DOHH2 (cell line): ENCODE measurements at regions not wholly inside any gene's neighbourhood (a gene's known extent, or its start where the extent isn't known, plus 50 kb on each side); places are given as distances from the start of the nearest gene placed in this dataset.
"Not testable (repeated sequence)": the region's sequence is repeated elsewhere in the genome, so short reads cannot be mapped to it uniquely, and the experiment has no call there.

ENCODE experiments used
- H3F3A ChIP-seq: fragments of 200-600 bp; sonication (generic), shearing (Covaris generic); 2 replicates; pipeline ENCODE4 v1.6.0; 2016; ENCODE audit warnings: antibody characterized with exemption, mild to moderate bottlenecking; ENCODE audit not compliant: control insufficient read depth, insufficient read depth
- H3K27ac ChIP-seq: fragments of 200-600 bp; sonication (generic); 2 replicates; pipeline ENCODE4 v1.5.1; 2014; ENCODE audit warnings: low read depth, mild to moderate bottlenecking, low read length, moderate library complexity
- H3K27me3 ChIP-seq: fragments of 200-600 bp; sonication (generic); 2 replicates; pipeline ENCODE4 v1.6.1; 2014; ENCODE audit warnings: mild to moderate bottlenecking, low read length, mixed read lengths; ENCODE audit not compliant: control insufficient read depth
- H3K36me3 ChIP-seq: fragments of 200-600 bp; sonication (generic); 2 replicates; pipeline ENCODE4 v1.6.1; 2014; ENCODE audit warnings: mild to moderate bottlenecking, low read length, moderate library complexity, mixed read lengths; ENCODE audit not compliant: control insufficient read depth
- H3K4me1 ChIP-seq: fragments of 200-600 bp; sonication (generic); 2 replicates; pipeline ENCODE4 v1.6.1; 2014; ENCODE audit warnings: mild to moderate bottlenecking, low read length, mixed read lengths; ENCODE audit not compliant: control insufficient read depth
- H3K4me2 ChIP-seq: fragments of 200-600 bp; sonication (generic); 2 replicates; pipeline ENCODE4 v1.6.0; 2014; ENCODE audit warnings: mild to moderate bottlenecking, low read length, moderate library complexity
- H3K4me3 ChIP-seq: fragments of 200-600 bp; sonication (generic); 2 replicates; pipeline ENCODE4 v1.5.1; 2014; ENCODE audit warnings: mild to moderate bottlenecking, low read length, mixed read lengths
- H3K79me2 ChIP-seq: fragments of 200-600 bp; sonication (generic); 2 replicates; pipeline ENCODE4 v1.6.1; 2014; ENCODE audit warnings: mild to moderate bottlenecking, low read length, mixed read lengths; ENCODE audit not compliant: control insufficient read depth
- H3K9me2 ChIP-seq: fragments of 200-600 bp; sonication (generic); replicated peaks from 2 replicates; pipeline ENCODE4 v1.6.1; 2014; ENCODE audit warnings: mild to moderate bottlenecking, low read length, mixed read lengths; ENCODE audit not compliant: control insufficient read depth
- H3K9me3 ChIP-seq: fragments of 200-600 bp; sonication (generic); 2 replicates; pipeline ENCODE4 v1.6.1; 2014; ENCODE audit warnings: antibody characterized with exemption, low read length, mixed read lengths; ENCODE audit not compliant: control insufficient read depth, insufficient read depth
- H4K20me1 ChIP-seq: fragments of 200-600 bp; sonication (generic); 2 replicates; pipeline ENCODE4 v1.6.0; 2014; ENCODE audit warnings: low read depth, mild to moderate bottlenecking, antibody characterized with exemption, low read length, moderate library complexity; ENCODE audit not compliant: control insufficient read depth, insufficient read depth
- CTCF ChIP-seq: fragments of 200-600 bp; sonication (generic); IDR thresholded peaks from one replicate; pipeline ENCODE4 v1.5.1; 2014; ENCODE audit warnings: antibody characterized with exemption, mild to moderate bottlenecking, low read depth, low read length; ENCODE audit not compliant: poor library complexity, severe bottlenecking
- EZH2phosphoT487 ChIP-seq: fragments of 200-600 bp; sonication (generic); IDR thresholded peaks from 2 replicates; pipeline ENCODE4 v1.6.1; 2017; ENCODE audit warnings: borderline replicate concordance, mild to moderate bottlenecking, antibody characterized with exemption, low read length, moderate library complexity, mixed read lengths

DNA sequence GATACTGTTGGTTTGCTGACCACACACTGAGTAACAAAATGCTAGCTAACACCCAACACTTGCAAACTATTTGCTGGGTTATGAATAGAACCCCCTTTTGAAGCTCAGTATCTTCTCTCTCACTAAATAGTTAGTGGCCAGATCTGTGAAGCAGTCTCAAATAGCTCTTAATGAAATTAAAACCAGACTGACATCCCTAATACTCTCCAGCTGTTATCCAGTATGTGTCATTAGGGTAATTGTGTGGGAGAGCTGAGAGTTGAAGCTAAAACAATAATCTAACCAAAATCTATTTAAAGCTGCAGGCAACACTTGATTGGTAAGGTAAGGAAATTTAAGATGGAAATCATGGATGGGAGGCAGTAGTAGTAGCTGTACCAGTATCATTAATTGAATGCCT lies 110.4 kb upstream of the RORA start:
- no peaks in the 10 kb centered on the region; the same call in 1 of the 2 replicates for H3K9me2 ChIP-seq
- H3K4me1 ChIP-seq = no peaks in the 10 kb centered on the region
- H3K4me3 ChIP-seq = no peak overlapping the region
- no peak overlapping the region for H3K27ac ChIP-seq
- H3K36me3 ChIP-seq = no peaks in the 10 kb centered on the region
- no peaks in the 10 kb centered on the region for H3K9me3 ChIP-seq
- no peak overlapping the region for H3K4me2 ChIP-seq
- no peaks in the 10 kb centered on the region for H3F3A ChIP-seq
- H3K79me2 ChIP-seq = no peaks in the 10 kb centered on the region
- no peaks in the 10 kb centered on the region for H3K27me3 ChIP-seq
- no peaks in the 10 kb centered on the region for H4K20me1 ChIP-seq
- TF ChIP-seq CTCF (no peak), EZH2phosphoT487 (no peak)

- Histone ChIP-seq H4K20me1 (no peaks in the 10 kb centered on the region), H3F3A (no peaks in the 10 kb centered on the region), H3K4me1 (no peaks in the 10 kb centered on the region), H3K27me3 (no peaks in the 10 kb centered on the region), H3K9me2 (no peaks in the 10 kb centered on the region; the same call in 1 of the 2 replicates), H3K9me3 (no peaks in the 10 kb centered on the region; the same call in 1 of the 2 replicates), H3K79me2 (no peaks in the 10 kb centered on the region), H3K36me3 (no peaks in the 10 kb centered on the region), H3K4me3 (no peak overlapping the region), H3K4me2 (no peak overlapping the region), H3K27ac (no peak overlapping the region)
- TF ChIP-seq CTCF (no peak), EZH2phosphoT487 (no peak)
Measured at GRCh38 chr15:61337541-61337940, 108.4 kb upstream of the RORA start.

DNA sequence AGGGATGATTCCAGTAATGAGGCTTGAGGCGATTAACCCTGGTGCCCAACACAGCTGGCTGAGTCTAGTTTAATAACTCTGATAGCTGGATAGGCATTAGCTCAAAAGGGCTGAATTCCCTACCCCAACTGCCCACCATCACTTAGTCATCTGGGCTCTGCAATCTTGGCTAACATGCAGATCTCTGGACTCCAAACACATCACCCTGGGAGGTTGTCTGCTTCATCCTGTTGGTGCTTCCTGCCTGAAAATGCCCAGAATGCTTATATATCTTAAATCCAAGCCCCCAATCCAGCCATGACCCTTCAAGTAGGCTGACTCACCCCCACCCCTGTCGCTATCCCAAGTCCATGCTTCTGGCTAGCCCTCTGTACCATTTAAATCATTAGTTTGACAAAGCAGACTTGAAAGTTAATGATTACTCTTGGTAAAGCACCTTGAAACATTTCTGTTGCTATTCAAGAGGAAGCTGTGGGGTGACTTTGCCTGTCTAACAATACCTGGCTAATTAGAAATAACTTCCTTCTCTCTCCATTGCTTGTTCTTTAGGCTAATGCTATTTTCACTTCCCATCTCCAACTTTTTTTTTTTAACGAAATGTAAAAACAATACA lies 107.0 kb upstream of the RORA start:
- Histone ChIP-seq H3K4me3 (no peak overlapping the region), H3K9me2 (no peaks in the 10 kb centered on the region; the same call in 1 of the 2 replicates), H3K4me1 (no peaks in the 10 kb centered on the region), H3K27me3 (no peaks in the 10 kb centered on the region), H3K36me3 (no peaks in the 10 kb centered on the region), H3F3A (no peaks in the 10 kb centered on the region), H3K79me2 (no peaks in the 10 kb centered on the region), H4K20me1 (no peaks in the 10 kb centered on the region), H3K9me3 (no peaks in the 10 kb centered on the region; the same call in 1 of the 2 replicates), H3K27ac (no peak overlapping the region), H3K4me2 (no peak overlapping the region)
- TF ChIP-seq EZH2phosphoT487 = no peak
- TF ChIP-seq CTCF = no peak

DNA sequence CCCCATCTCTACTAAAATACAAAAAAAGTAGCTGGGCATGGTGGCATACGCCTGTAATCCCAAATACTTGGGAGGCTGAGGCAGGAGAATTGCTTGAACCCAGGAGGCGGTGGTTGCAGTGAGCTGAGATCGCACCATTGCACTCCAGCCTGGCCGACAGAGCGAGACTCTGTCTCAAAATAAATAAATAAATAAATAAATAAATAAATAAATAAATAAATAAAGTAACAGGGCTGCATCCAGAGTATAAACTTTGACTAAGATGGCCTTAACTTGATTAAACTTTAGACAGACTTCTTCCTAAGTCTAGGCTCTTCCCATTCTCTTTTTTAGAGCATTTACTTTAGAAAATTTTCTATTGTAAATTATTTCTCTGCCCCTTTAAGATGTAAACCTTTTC lies 105.6 kb upstream of the RORA start:
- not testable (repeated sequence) for H3K4me3 ChIP-seq, H3F3A ChIP-seq, H3K27ac ChIP-seq, H3K4me1 ChIP-seq, H3K9me2 ChIP-seq, H3K36me3 ChIP-seq, H3K9me3 ChIP-seq, H4K20me1 ChIP-seq, H3K4me2 ChIP-seq, H3K79me2 ChIP-seq, H3K27me3 ChIP-seq
